ENCODE measurements at regions not wholly inside any gene's neighbourhood (a gene's known extent, or its start where the extent isn't known, plus 50 kb on each side); places are given as distances from the start of the nearest gene placed in this dataset.
"Not testable (repeated sequence)": the region's sequence is repeated elsewhere in the genome, so short reads cannot be mapped to it uniquely, and the experiment has no call there.

DNA sequence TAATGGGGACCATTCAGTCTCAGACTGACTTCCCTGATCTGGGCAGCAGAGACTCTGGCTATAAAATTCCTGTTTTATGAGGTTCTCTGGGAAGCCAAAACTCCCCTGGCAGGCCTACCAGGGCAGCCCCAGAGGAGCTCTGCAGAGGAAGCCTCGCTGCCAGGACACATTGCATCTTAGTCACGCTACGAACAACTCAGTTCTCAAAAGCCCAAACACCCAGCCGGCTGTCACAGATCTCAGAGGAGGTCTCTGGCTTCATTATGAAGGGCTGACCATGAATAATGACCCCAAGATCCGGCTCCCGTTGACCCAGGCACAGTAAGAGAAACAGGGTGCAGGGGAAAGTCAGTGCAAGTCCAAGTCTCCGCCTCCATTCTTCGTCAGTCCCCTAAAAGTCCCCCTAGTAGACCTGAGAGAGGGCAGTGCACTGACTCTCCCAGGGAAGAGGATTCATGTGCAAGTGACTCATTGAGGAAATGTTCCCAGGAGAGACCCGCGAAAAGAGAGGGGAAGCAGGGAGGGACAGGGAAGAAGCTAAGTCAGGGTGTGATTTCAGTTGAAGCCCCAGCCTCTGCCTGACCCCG lies 212.3 kb downstream of the CYP26B1 start:
- no peak for DNase-seq

DNA sequence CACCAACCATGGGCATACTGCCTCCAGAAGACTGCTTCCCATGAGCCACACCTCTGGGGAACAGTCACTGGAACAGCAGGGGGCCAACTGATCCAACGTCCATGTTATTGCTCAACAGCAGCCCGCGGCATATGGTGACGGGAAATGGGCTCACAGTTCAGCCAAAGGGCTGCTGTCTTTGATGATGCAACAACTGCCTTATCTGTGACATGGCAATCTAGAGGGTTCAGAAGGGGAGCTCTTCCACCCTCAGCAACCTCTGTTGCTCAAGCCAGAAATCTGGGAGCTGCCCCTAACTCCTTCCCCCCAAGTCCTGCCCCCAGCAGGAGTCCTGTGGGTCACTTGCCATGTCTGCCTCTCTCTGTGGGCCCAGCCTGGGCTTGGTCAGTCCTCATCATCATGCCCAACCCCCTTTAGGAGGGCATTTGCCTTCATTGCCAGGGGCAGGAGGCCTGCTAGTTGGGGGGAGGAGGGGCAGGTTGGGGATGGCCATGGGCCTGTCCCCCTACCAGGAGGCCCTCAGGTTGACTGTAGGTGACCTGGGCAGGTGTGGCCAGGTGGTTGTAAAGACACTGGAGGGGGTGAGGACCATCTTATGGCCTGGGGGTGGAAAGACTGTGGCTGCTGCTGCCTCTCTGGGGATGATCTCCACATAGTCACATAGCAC lies 212.9 kb downstream of the CYP26B1 start:
- no peak for DNase-seq

DNA sequence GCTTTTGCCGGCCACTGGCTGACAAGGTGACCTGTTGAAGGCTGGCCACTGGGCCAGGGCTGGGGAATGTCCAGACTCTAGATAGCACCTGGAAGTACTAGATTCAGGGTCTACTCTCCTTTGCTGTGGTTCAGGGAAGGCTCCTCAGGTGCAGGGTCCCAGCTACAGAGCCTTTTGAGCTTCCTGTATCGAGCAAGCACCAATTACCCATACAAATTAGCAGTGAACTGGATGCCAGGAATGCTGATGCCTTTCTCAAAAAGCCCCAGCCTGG lies 213.4 kb downstream of the CYP26B1 start:
- no peak for DNase-seq

DNA sequence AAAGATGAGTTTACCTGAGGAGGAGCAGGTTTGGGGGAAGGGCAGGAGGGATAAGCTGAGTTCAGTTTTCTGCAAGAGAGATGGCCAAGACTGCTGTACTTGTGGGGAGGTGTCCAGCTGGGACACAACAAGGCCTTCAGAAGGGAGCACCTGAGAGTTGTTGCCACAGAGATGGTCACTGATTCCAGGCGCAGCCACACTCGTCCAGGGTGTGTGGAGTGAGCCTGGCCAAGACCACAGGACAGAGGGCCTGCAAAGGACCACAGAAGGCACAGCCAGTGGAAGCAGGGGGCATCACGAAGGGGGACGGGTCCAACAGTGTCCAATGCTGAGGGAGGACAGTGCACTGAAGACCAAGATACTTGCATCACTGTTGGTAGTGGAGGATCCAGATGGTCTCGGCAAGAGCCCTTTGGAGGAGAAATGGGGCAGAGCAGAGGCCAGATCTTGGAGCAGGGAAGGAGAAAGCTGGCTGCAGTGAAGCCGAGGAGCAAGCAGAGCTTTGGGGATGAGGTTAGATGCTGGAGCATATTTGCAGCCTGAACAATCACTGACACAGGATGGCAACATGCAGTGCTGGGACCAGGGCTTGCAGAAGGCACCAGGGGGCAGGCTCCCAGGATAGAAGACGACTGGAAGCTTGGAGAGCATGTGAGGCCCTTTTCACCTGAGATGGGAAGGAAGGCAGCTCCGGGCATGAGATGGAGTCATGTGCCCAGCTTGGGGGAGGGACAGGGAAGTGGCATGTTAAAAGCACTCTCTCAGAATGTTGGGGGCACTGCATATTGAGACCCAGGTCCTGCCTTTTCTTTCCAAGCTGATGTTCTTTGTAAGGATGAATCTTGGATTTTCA lies 214.0 kb downstream of the CYP26B1 start:
- DNase-seq, result peak; percentile 14

DNA sequence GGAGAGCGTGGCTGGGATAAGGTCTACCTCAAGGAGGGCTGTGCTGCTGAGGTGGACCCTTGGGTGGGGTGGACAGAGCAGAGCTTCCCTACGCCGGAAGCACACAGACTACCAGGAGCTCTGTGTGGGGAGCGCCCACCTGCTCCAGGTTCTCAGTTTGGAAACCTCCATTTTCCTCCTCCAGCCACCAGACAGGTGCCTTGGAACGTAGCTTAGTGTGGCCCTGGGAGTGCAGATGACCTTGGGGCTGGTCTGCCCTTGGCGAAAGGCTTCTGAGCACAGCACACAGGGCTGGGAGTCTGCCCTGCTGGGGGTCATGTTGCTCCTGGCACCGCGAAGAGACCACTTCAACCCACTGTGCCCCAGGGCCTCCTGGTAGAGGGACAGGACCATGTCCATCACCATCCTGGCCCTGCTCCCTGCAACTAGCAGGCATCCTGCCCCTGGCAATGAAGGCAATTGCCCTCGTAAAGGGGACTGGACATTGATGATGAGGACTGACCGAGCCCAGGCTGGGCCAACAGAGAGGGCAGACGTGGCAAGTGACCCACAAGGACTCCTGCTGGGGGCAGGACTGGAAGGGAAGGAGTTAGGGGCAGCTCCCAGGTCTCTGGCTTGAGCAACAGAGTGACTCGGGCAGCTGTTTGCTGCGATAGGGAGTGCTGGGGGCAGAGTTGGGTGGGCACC lies 214.7 kb downstream of the CYP26B1 start:
- DNase-seq, result no peak

DNA sequence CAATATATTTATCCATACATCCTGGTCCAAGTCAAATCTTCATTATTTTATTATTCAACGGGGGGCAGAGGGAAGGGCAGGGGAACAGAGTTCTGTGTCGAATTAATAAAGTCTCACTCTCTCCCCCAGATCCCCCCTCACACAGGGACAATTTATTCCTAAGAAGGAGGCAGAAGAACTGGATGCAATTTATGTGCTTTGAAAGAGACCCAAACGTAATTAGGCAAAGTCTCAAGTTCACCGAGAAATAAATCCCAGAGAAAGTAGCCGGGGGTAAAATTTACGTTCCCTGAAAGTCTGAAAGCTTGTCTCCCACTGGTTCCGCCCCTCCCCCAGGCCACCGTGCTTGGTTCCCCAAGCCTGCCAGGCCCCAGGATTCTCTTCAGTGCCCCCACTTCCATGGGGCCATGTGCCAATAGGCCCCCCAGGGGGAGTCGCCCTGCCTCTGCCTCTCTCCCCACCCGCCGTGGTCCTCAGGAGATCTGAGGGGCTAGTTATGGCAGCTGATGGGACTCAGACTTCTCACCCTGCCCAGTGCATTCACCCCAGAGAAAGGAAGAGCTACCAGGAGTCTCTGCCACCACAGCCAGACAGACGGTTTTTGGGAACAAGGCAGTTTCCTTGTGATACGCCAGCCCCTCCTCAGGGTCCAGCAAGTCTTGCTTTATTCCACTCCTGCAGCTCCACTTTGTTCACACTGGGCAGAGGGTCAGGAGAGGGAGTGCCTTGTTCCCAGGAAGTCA lies 215.5 kb downstream of the CYP26B1 start:
- no peak for DNase-seq

DNA sequence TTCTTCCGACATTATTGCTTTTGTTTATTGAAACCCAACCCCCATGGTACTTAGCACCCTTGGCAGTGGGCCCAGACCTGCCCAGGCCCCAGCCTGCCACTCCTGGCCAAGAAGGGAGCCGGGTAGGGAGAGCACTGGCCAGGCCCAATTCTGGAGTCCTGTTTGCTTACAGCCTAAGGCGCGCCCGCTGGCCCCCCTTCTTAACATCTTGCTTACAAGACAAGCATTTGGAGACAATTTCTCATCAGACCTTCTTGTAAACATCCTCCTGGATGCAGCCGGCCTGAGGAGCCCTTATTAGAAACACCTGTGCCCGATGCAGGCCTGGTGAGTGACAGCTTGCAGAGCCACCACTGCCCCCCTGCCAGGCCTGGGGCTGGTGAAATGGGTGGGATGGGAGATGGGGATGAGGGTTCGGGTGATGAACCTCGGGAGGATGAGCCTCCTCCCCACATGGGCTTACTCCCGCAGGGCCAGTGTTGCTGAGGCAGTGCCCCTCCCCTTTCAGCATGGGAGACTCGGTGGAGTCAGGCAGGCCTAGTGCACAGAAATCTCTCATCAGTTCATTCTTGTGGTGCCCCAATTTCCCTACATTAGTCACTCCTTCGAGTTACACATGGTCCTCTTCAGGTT lies 217.5 kb downstream of the CYP26B1 start:
- no peak for DNase-seq

DNA sequence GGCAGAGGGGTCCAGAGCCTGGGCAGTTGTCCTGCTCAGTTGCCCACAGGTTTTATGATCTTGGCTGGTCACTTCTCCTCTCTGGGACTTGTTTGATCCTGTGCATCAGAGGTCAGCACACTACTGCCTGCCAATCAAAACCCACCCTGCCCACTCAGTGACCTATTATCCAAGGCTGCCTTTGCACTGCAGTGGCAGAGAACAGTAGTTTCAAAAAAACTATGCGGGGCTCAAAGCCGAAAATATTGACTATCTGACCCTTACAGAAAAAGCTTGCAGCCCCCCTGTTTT lies 218.2 kb downstream of the CYP26B1 start:
- no peak for DNase-seq

DNA sequence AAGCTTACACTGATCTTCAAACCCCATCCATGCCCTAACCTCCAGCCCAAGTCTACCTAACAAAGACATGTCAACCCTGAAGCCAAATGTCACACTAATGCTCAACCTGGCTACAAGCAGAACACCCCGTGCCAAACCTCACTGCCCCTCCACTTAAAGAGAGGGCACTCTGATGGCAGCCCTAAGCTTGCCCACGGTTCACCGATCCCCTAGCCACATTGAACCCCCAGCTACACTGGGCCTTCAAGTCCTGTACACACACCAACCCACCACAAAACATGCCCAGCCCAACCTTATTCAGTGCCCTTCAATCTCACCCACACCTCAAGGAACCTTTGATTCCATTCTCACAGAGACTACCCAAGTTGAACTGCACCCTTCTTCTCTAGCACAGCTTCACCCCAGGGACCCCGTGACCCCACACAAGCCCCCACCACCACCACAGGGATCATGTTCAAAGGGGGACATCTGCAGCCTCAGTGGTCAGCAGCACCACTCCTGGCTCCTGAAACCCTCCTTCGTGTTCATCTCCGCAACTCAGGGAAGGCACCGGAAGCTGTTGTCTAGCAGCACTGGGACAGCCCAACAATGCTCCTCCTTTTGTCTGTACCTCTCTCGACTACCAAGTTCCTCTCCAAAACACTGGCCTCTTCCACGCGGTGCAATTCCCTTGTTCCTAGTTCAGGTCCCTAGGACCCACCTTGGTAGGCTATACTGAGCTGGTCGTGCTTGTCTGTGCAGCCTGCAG lies 218.8 kb downstream of the CYP26B1 start:
- DNase-seq, result no peak

DNA sequence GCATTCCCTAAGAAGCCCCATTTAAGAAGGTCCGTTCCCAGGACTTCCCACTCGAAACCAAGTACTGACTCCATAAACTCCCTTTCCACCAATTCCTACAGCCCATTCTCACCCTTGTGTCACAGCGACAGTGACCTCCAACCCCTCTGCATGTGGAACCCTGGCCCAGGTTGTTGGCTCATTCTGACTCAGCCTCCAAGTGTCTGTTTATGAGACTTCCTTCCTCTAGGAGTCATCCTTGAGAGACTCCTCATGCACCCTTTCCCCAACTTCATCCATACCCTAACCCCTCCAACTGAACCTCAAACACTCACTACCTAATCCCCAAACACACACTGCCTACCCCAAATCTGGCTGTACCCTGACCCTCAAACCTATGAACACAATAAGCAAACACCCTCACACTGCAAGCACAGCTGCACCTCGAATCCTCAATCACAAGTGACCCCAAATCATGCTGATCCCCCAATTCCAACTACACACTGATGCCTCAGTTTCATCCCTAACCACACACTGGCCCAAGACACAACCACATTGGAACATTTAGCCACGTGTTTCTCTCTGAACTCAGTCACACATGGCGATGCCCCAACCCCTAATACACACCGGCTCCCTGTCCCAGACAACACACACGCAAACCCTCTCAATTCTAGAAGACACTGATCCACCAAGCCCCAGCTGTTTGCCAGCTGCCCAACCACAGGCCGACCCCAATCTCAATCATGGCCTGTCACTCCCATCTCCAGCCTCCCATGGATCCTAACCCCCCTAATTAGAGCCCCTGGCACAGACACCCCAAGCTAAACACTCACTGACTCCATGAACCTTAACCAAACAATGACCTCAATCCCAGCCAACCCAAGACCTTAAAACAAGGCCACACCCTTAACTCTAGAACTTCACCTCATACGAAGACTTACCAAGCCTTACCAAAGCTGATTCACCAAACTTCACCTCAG lies 219.6 kb downstream of the CYP26B1 start:
- DNase-seq, result no peak

DNA sequence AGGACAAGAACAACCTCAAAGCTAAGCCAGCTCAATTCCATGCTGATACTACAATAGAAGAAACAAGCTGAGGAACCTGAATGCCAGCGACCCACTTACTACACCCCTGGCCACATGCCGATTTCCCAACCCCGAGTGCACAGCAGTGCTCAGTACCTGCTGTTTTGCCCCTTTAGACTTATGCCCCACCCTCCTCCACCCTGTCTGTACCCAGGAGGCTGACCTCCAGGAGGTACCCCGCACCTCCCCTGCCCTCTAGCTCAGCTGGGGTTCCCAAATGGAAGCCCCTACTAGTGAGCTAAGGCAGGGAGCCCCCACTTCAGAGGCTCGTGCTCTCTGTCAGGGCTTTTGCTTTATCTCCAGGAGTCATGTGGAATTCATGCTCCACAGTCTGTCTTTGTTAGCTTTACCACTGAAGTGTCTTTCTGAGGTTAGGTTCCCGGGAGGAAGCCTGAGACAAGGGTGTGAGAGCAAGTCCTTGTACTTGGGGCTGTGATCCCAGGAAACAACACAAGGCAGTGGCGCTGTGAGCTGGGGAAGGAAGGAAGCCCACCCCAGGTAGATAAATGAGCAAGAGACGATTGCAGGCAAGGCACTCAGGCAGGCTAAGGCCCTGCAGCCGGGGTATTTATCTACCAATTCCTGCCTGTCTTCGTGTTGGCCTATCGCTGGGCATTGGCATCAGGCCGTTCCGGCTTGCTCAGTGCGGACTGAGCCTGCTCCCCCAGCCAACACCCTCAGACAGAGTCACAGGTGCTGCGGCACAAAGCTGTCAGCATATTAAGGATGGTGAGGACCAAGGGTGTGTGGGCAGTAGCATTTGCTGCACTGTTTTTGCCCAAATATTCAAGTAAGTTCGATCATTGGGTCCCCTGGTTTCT lies 220.5 kb downstream of the CYP26B1 start:
- DNase-seq, result no peak

DNA sequence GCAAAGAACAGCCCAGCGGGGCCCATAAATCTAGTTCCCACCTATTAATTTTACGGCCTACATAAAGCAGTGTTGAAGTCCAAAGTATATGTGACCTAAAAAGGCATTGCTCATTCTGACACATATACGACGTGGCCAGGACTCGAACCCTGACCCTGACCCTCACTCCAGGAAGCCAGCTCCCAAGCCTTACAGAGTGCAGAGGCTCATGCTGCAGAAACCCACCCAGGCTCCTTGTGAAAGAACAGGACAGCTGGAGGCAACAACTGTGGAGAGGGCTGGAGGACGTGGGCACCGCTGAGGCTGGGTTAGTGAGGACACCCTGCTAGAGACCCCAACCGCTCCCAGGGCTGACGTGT lies 221.6 kb downstream of the CYP26B1 start:
- DNase-seq, result no peak

DNA sequence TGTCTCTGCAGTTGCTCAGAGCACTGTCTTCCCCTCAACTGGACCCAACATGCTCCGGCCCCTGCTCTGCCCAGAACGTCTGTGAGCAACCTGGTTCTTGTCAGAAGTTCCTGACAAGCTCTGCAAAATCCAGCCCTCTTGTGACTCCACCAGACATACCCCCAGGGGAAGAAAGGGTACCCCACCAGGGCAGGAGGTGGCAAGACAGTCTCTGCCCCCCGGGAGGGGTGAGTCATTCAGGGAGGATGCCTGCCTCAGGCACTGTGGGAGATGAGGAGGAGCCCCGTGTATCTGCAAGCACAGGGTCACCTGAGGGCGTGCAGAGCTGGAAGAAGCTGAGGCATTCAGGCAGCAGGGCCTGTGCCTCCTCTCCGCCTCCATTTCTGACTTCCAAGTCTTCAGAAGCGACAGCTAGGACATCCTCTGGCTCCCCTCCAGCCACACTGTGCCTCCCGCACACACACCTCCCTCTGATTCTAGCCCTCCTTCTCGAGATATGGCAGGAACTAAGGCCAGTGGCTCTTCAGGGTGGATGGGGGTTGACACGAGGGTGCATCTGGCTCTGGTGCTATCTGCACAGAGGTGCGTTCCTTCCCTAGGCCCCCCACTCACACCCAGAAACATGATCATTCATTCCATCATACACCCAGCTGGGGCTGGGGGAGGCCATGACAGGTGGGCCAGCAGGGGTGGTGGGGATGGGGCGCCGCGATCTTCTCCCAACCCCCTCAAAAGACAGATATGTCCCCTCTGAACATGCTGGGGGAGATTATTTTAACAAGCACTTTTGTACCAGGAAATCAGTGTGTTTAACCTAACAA lies 222.2 kb downstream of the CYP26B1 start:
- DNase-seq, result no peak

DNA sequence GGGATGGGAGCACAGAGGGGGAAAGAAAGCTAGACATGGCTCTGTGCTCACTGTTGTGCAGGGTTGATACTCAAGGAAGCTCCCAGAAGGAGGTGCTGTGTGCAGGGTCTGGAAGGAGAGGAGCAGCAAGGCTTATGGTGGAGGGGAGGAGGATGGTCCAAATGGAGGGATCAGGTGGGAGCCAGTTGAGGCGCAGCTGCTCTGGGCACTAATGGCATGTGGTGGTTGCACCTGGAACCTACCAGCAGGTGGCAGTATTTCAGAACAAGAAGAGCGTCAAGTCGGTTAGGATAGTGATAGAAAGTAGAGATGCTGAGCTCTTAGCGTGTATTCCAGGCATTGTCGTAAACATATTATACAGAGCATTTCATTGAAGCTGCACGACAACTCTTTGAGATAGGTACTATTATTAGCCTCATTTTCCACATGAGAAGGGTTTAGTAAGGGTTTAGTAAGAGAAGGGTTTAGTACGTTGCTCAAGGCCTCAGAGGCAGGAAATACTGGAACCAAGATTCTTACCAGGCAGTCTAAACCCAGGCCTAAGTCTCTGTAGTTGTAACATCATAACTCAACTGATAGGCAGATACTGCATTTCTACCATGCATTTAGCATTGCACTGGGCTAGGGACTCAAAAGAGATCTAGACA lies 223.7 kb downstream of the CYP26B1 start:
- peak; percentile 85 for DNase-seq

DNA sequence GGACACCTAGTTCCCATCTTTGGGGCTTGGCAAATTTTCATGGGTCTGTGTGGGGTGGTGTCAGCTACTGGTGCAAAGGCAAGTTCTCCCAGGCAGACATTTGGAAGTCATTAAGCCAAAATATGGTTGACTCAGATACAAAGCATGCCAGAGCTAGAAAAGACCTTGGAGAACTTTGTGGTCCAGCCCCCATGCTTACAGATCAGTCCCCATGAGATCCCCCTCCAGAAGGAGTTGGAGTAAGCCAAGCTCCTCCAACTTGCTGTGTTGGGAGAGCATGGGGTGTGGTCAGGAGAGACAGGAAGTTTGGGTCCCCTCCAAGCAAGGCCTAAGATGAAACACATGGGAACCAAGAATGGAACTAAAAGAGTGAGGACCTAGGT lies 224.5 kb downstream of the CYP26B1 start:
- no peak for DNase-seq

DNA sequence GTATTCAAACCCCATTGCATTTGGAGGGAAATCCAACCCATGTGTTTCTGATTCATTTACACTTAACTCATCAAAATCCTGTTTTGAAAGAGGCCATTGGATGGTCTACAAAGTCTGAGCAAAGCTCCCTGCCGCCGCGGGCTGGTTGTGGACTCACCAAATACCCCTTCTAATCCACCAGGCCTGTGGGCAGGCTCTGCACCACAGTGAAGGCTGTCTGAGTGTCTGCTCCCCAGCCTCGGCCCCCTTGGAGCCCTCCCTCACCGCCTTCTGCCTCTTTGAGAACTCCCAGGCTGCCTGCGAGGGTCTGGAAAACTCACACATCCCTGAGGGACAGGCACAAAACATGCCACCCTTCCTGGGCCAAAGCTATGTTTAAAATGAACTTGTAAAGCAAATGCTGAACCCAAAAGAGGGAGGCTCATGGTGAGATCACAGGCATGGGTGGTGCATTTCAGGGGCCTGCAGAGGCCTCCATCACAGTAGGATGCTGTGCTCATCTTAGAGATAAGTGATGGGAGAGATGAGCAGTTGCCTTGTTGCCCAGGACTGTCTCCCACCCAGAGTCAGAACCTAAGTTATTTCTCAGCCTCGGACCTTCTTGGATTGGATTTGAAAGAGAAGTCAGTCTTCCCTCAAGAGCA lies 225.0 kb downstream of the CYP26B1 start:
- DNase-seq, result no peak

DNA sequence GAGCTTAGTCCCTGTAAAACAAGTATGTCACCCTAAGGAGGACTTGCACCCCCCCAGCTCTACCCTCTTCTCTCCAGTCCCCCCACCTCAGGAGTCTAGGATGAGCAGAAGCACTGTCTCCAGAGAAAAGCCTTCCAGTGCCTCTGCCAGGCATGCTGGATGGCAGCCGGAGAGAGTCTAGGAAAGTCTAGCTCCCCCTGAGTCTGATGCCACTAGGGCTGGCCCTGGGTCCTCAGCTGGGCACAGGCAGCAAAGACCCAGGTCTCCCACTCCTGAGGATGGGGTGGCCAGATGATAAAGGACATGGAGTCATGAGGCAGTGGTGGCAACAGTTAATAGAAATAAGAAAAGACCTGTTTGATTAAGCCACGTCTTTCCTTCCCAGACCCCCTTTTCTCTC lies 225.6 kb downstream of the CYP26B1 start:
- DNase-seq, result no peak

DNA sequence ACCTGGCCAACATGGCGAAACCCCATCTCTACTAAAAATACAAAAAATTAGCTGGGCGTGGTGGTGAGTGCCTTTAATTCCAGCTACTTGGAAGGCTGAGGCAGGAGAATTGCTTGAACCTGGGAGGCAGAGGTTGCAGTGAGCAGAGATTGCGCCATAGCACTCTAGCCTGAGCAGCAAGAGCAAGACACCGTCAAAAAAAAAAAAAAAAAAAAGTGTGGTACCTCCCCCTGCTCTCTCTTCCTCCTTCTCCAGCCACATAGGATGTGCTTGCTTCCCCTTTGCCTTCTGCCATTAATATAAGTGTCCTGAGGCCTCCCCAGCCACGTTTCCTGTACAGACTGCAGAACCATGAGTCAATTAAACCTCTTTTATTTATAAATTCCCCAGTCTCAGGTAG lies 226.8 kb downstream of the CYP26B1 start:
- not testable (repeated sequence) for DNase-seq
